ENCODE measurements at regions not wholly inside any gene's neighbourhood (a gene's known extent, or its start where the extent isn't known, plus 50 kb on each side); places are given as distances from the start of the nearest gene placed in this dataset.

DNA sequence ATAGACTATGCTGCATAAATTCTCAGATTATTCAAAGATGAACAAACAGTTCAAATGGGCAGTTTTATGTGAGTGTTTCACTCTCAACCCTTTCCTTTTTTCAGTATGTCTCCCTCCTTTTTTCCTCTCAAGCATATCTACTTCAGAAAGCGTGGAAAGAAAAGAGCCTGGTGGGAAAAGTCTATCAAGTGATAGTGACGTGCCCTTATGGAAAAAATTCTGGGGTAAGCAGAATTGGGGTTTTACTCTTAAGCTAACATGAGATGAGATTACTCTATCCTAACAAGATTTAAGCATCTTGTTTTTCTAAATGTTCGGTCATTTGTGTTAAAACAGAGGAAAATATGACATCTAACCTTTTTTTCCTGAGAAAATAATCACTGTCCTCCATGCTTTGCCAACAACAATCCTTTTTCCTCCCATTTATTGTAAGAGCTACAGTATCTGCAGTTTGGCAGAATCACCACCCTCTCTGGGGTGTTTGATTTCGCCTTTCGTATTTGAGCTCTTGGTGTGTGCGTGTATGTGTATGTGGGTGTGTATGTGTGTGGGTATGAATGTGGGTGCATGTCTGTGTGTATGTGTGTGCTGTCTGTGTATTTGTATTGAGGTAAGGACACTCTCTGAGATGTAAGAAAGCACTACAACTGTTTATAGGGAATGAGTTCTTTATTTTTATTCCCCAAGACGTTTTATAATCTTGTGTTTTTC is 143.9 kb upstream of the L3MBTL4 start:
- no peak for DNase-seq (ENCODE audit: low spot score)
- ChIA-PET POLR2A (no interaction called here), CTCF (no interaction called here)
- H3K36me3 Mint-ChIP-seq: peaks cover 3% of the 10 kb centered on the region; the same call in 1 of the 2 replicates
- no peak for ATAC-seq
- H3K27me3 Mint-ChIP-seq (ENCODE audit: low read depth): no peaks in the 10 kb centered on the region
- TF ChIP-seq ATF1 (CRISPR knock-in tag; IDR thresholded peaks at IDR 0.05): no peak
- TF ChIP-seq, protein P1, sequence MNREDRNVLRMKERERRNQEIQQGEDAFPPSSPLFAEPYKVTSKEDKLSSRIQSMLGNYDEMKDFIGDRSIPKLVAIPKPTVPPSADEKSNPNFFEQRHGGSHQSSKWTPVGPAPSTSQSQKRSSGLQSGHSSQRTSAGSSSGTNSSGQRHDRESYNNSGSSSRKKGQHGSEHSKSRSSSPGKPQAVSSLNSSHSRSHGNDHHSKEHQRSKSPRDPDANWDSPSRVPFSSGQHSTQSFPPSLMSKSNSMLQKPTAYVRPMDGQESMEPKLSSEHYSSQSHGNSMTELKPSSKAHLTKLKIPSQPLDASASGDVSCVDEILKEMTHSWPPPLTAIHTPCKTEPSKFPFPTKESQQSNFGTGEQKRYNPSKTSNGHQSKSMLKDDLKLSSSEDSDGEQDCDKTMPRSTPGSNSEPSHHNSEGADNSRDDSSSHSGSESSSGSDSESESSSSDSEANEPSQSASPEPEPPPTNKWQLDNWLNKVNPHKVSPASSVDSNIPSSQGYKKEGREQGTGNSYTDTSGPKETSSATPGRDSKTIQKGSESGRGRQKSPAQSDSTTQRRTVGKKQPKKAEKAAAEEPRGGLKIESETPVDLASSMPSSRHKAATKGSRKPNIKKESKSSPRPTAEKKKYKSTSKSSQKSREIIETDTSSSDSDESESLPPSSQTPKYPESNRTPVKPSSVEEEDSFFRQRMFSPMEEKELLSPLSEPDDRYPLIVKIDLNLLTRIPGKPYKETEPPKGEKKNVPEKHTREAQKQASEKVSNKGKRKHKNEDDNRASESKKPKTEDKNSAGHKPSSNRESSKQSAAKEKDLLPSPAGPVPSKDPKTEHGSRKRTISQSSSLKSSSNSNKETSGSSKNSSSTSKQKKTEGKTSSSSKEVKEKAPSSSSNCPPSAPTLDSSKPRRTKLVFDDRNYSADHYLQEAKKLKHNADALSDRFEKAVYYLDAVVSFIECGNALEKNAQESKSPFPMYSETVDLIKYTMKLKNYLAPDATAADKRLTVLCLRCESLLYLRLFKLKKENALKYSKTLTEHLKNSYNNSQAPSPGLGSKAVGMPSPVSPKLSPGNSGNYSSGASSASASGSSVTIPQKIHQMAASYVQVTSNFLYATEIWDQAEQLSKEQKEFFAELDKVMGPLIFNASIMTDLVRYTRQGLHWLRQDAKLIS (CRISPR knock-in tag; IDR thresholded peaks at IDR 0.05; ENCODE audit: borderline replicate concordance): no peak
- TF ChIP-seq JUN (CRISPR knock-in tag; IDR thresholded peaks at IDR 0.05): no peak
- TF ChIP-seq ELF4 (CRISPR knock-in tag; IDR thresholded peaks at IDR 0.05; ENCODE audit: low read depth): no peak
- no peak for TF ChIP-seq FOXJ3 (CRISPR knock-in tag; IDR thresholded peaks at IDR 0.05; ENCODE audit: borderline replicate concordance)
- TF ChIP-seq PREB (CRISPR knock-in tag; IDR thresholded peaks at IDR 0.05; ENCODE audit: borderline replicate concordance): no peak
- no peak overlapping the region for H3K27ac Mint-ChIP-seq
- H3K4me1 Mint-ChIP-seq: peaks cover 27% of the 10 kb centered on the region
- no peak overlapping the region for H3K4me3 Mint-ChIP-seq
- H3K9me3 Mint-ChIP-seq: peaks cover 7% of the 10 kb centered on the region

- Mint-ChIP-seq H3K27me3 (ENCODE audit: low read depth) (no peaks in the 10 kb centered on the region), H3K4me3 (no peak overlapping the region), H3K4me1 (peaks cover 27% of the 10 kb centered on the region), H3K36me3 (peaks cover 3% of the 10 kb centered on the region; the same call in 1 of the 2 replicates), H3K27ac (no peak overlapping the region), H3K9me3 (peaks cover 10% of the 10 kb centered on the region)
- POLR2A ChIA-PET: no interaction called here
- no peak for ATAC-seq
- CTCF ChIA-PET: no interaction called here
- TF ChIP-seq GRHL2 (CRISPR knock-in tag; IDR thresholded peaks at IDR 0.05; ENCODE audit: insufficient replicate concordance, severe bottlenecking) (no peak), ATF2 (CRISPR knock-in tag; IDR thresholded peaks at IDR 0.05; ENCODE audit: borderline replicate concordance, low read depth) (no peak), TCF7 (CRISPR knock-in tag; IDR thresholded peaks at IDR 0.05; ENCODE audit: low read depth) (no peak), FOXP1 (CRISPR knock-in tag; IDR thresholded peaks at IDR 0.05; ENCODE audit: borderline replicate concordance) (no peak), NFATC4 (CRISPR knock-in tag; IDR thresholded peaks at IDR 0.05) (no peak), GTF2I (CRISPR knock-in tag; conservative IDR thresholded peaks at IDR 0.05) (no peak), SMAD3 (CRISPR knock-in tag; IDR thresholded peaks at IDR 0.05; ENCODE audit: borderline replicate concordance) (no peak), IRF2 (CRISPR knock-in tag; IDR thresholded peaks at IDR 0.05; ENCODE audit: borderline replicate concordance, low read depth) (no peak), KAT7 (CRISPR knock-in tag; IDR thresholded peaks at IDR 0.05; ENCODE audit: borderline replicate concordance) (no peak), ZNF396 (CRISPR knock-in tag; IDR thresholded peaks at IDR 0.05; ENCODE audit: borderline replicate concordance) (no peak), JAZF1 (CRISPR knock-in tag; IDR thresholded peaks at IDR 0.05) (no peak), PRRX2 (CRISPR knock-in tag; IDR thresholded peaks at IDR 0.05) (no peak), ZNF263 (CRISPR knock-in tag; IDR thresholded peaks at IDR 0.05; ENCODE audit: low read depth) (no peak)
- TF ChIP-seq, protein P2, sequence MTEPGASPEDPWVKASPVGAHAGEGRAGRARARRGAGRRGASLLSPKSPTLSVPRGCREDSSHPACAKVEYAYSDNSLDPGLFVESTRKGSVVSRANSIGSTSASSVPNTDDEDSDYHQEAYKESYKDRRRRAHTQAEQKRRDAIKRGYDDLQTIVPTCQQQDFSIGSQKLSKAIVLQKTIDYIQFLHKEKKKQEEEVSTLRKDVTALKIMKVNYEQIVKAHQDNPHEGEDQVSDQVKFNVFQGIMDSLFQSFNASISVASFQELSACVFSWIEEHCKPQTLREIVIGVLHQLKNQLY (CRISPR knock-in tag; IDR thresholded peaks at IDR 0.05): no peak
- TF ChIP-seq, protein P3, sequence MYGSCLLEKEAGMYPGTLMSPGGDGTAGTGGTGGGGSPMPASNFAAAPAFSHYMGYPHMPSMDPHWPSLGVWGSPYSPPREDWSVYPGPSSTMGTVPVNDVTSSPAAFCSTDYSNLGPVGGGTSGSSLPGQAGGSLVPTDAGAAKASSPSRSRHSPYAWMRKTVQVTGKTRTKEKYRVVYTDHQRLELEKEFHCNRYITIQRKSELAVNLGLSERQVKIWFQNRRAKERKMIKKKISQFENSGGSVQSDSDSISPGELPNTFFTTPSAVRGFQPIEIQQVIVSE (CRISPR knock-in tag; IDR thresholded peaks at IDR 0.05; ENCODE audit: borderline replicate concordance): no peak
- TF ChIP-seq, protein P4, sequence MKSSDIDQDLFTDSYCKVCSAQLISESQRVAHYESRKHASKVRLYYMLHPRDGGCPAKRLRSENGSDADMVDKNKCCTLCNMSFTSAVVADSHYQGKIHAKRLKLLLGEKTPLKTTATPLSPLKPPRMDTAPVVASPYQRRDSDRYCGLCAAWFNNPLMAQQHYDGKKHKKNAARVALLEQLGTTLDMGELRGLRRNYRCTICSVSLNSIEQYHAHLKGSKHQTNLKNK (CRISPR knock-in tag; IDR thresholded peaks at IDR 0.05): no peak
- TF ChIP-seq, protein P5, sequence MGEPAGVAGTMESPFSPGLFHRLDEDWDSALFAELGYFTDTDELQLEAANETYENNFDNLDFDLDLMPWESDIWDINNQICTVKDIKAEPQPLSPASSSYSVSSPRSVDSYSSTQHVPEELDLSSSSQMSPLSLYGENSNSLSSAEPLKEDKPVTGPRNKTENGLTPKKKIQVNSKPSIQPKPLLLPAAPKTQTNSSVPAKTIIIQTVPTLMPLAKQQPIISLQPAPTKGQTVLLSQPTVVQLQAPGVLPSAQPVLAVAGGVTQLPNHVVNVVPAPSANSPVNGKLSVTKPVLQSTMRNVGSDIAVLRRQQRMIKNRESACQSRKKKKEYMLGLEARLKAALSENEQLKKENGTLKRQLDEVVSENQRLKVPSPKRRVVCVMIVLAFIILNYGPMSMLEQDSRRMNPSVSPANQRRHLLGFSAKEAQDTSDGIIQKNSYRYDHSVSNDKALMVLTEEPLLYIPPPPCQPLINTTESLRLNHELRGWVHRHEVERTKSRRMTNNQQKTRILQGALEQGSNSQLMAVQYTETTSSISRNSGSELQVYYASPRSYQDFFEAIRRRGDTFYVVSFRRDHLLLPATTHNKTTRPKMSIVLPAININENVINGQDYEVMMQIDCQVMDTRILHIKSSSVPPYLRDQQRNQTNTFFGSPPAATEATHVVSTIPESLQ (CRISPR knock-in tag; IDR thresholded peaks at IDR 0.05): no peak
- DNase-seq (ENCODE audit: low spot score): no peak
Observed at GRCh38 chr18:6559296-6559695, 144.6 kb upstream of the L3MBTL4 start.
